Mucosa of rectum (tissue), 2 donors: ENCODE measurements at regions not wholly inside any gene's neighbourhood (a gene's known extent, or its start where the extent isn't known, plus 50 kb on each side); places are given as distances from the start of the nearest gene placed in this dataset.

Experiments
- H3K27ac ChIP-seq, 2 donors: one replicate each; pipeline ENCODE4 v1.7.0; 2013; ENCODE audit warnings: inconsistent platforms in 2 of 2, low read depth in 2 of 2, low read length in 2 of 2
- H3K27me3 ChIP-seq, 2 donors: one replicate each; pipeline ENCODE4 v1.7.0; 2013; ENCODE audit warnings: low read length in 2 of 2; ENCODE audit not compliant: control insufficient read depth in 2 of 2, insufficient read depth in 2 of 2
- H3K36me3 ChIP-seq, 2 donors: one replicate each; pipeline ENCODE4 v1.7.0; 2013; ENCODE audit warnings: low read length in 2 of 2; ENCODE audit not compliant: control insufficient read depth in 2 of 2, insufficient read depth in 2 of 2
- H3K4me1 ChIP-seq, 2 donors: one replicate each; pipeline ENCODE4 v1.7.0; 2013; ENCODE audit warnings: low read length in 2 of 2, mild to moderate bottlenecking in 1 of 2; ENCODE audit not compliant: control insufficient read depth in 2 of 2, insufficient read depth in 2 of 2
- H3K4me3 ChIP-seq, 2 donors: one replicate each; pipeline ENCODE4 v1.7.0; 2013; ENCODE audit warnings: low read length in 2 of 2
- H3K9ac ChIP-seq, 2 donors: one replicate each; pipeline ENCODE4 v1.7.0; 2013; ENCODE audit warnings: low read length in 2 of 2, low read depth in 1 of 2, mild to moderate bottlenecking in 1 of 2
- H3K9me3 ChIP-seq, 2 donors: one replicate each; pipeline ENCODE4 v1.7.0; 2013; ENCODE audit warnings: low read length in 2 of 2; ENCODE audit not compliant: control insufficient read depth in 2 of 2
- donor health status: healthy.
- donor health status: Normal muscosa, but diverticular disease.

GRCh38 chr4:107133965-107134653 is 98.0 kb upstream of the DKK2 start:
- Histone ChIP-seq H3K4me3 (no peak overlapping the region), H3K4me1 (no peaks in the 10 kb centered on the region), H3K9ac (no peak overlapping the region), H3K36me3 (no peaks in the 10 kb centered on the region), H3K9me3 (no peaks in the 10 kb centered on the region), H3K27ac (no peak overlapping the region), H3K27me3 (no peaks in the 10 kb centered on the region)

- no peak overlapping the region for H3K4me3 ChIP-seq
- no peak overlapping the region for H3K9ac ChIP-seq
- H3K27me3 ChIP-seq = no peaks in the 10 kb centered on the region
- no peaks in the 10 kb centered on the region for H3K4me1 ChIP-seq
- no peak overlapping the region for H3K27ac ChIP-seq
- H3K9me3 ChIP-seq = no peaks in the 10 kb centered on the region
- H3K36me3 ChIP-seq = no peaks in the 10 kb centered on the region
Observed at GRCh38 chr4:107131295-107131694, 95.2 kb upstream of the DKK2 start.

- H3K36me3 ChIP-seq = no peaks in the 10 kb centered on the region
- H3K9ac ChIP-seq = no peak overlapping the region
- no peaks in the 10 kb centered on the region for H3K4me1 ChIP-seq
- no peak overlapping the region for H3K27ac ChIP-seq
- no peaks in the 10 kb centered on the region for H3K9me3 ChIP-seq
- H3K27me3 ChIP-seq = no peaks in the 10 kb centered on the region
- H3K4me3 ChIP-seq = no peak overlapping the region
Observed at GRCh38 chr4:107130157-107130556, 94.0 kb upstream of the DKK2 start.

GRCh38 chr4:107129611-107130010 is 93.5 kb upstream of the DKK2 start:
- no peak overlapping the region for H3K9ac ChIP-seq
- no peak overlapping the region for H3K4me3 ChIP-seq
- no peak overlapping the region for H3K27ac ChIP-seq
- H3K9me3 ChIP-seq = no peaks in the 10 kb centered on the region
- no peaks in the 10 kb centered on the region for H3K27me3 ChIP-seq
- H3K4me1 ChIP-seq = no peaks in the 10 kb centered on the region
- H3K36me3 ChIP-seq = no peaks in the 10 kb centered on the region

- H3K4me1 ChIP-seq = no peaks in the 10 kb centered on the region
- H3K27me3 ChIP-seq = no peaks in the 10 kb centered on the region
- H3K4me3 ChIP-seq = no peak overlapping the region
- H3K27ac ChIP-seq = no peak overlapping the region
- no peaks in the 10 kb centered on the region for H3K9me3 ChIP-seq
- no peaks in the 10 kb centered on the region for H3K36me3 ChIP-seq
- no peak overlapping the region for H3K9ac ChIP-seq
Observed at GRCh38 chr4:107129076-107129475, 93.0 kb upstream of the DKK2 start.

GRCh38 chr4:107128116-107128515 is 92.0 kb upstream of the DKK2 start:
- no peaks in the 10 kb centered on the region for H3K9me3 ChIP-seq
- no peaks in the 10 kb centered on the region for H3K36me3 ChIP-seq
- no peaks in the 10 kb centered on the region for H3K27me3 ChIP-seq
- H3K4me3 ChIP-seq = no peak overlapping the region
- H3K9ac ChIP-seq = no peak overlapping the region
- H3K27ac ChIP-seq = no peak overlapping the region
- no peaks in the 10 kb centered on the region for H3K4me1 ChIP-seq

GRCh38 chr4:107125496-107125895 is 89.4 kb upstream of the DKK2 start:
- no peaks in the 10 kb centered on the region for H3K9me3 ChIP-seq
- H3K36me3 ChIP-seq = no peaks in the 10 kb centered on the region
- no peak overlapping the region for H3K4me3 ChIP-seq
- H3K4me1 ChIP-seq = no peaks in the 10 kb centered on the region
- H3K27me3 ChIP-seq = no peaks in the 10 kb centered on the region
- H3K27ac ChIP-seq = no peak overlapping the region
- no peak overlapping the region for H3K9ac ChIP-seq

- no peak overlapping the region for H3K4me3 ChIP-seq
- H3K27me3 ChIP-seq = no peaks in the 10 kb centered on the region
- no peak overlapping the region for H3K27ac ChIP-seq
- no peaks in the 10 kb centered on the region for H3K4me1 ChIP-seq
- no peaks in the 10 kb centered on the region for H3K36me3 ChIP-seq
- H3K9me3 ChIP-seq = no peaks in the 10 kb centered on the region
- H3K9ac ChIP-seq = no peak overlapping the region
Observed at GRCh38 chr4:107122736-107123135, 86.6 kb upstream of the DKK2 start.

- Histone ChIP-seq H3K4me3 (no peak overlapping the region), H3K36me3 (no peaks in the 10 kb centered on the region), H3K9ac (no peak overlapping the region), H3K4me1 (no peaks in the 10 kb centered on the region), H3K9me3 (no peaks in the 10 kb centered on the region), H3K27me3 (no peaks in the 10 kb centered on the region), H3K27ac (no peak overlapping the region)
Observed at GRCh38 chr4:107120661-107121060, 84.5 kb upstream of the DKK2 start.

- no peak overlapping the region for H3K27ac ChIP-seq
Observed at GRCh38 chr4:107117726-107118125, 81.6 kb upstream of the DKK2 start.

More at GRCh38 chr4:107117726-107118125, 81.6 kb upstream of the DKK2 start:
- Histone ChIP-seq H3K27me3 (no peaks in the 10 kb centered on the region), H3K36me3 (no peaks in the 10 kb centered on the region), H3K9ac (no peak overlapping the region), H3K9me3 (no peaks in the 10 kb centered on the region), H3K4me1 (no peaks in the 10 kb centered on the region), H3K4me3 (no peak overlapping the region)
